Duodenal mucosa (tissue), 2 donors: ENCODE measurements at regions not wholly inside any gene's neighbourhood (a gene's known extent, or its start where the extent isn't known, plus 50 kb on each side); places are given as distances from the start of the nearest gene placed in this dataset.
"Not testable (repeated sequence)": the region's sequence is repeated elsewhere in the genome, so short reads cannot be mapped to it uniquely, and the experiment has no call there.

Source experiments
- H3K27ac ChIP-seq: one replicate; pipeline ENCODE4 v1.7.0; 2013; ENCODE audit warnings: low read depth, low read length
- H3K27me3 ChIP-seq, 2 donors: one replicate each; pipeline ENCODE4 v1.7.0; 2013; ENCODE audit warnings: low read length in 2 of 2, control low read depth in 1 of 2; ENCODE audit not compliant: insufficient read depth in 2 of 2, control insufficient read depth in 1 of 2
- H3K36me3 ChIP-seq, 2 donors: one replicate each; pipeline ENCODE4 v1.7.0; 2013; ENCODE audit warnings: low read length in 2 of 2, control low read depth in 1 of 2; ENCODE audit not compliant: insufficient read depth in 2 of 2, control insufficient read depth in 1 of 2
- H3K4me1 ChIP-seq, 2 donors: one replicate each; pipeline ENCODE4 v1.7.0; 2013; ENCODE audit warnings: low read length in 2 of 2, control low read depth in 1 of 2; ENCODE audit not compliant: insufficient read depth in 2 of 2, control insufficient read depth in 1 of 2
- H3K4me3 ChIP-seq, 2 donors: one replicate each; pipeline ENCODE4 v1.7.0; 2013; ENCODE audit warnings: low read length in 2 of 2, low read depth in 1 of 2
- H3K9ac ChIP-seq, 2 donors: one replicate each; pipeline ENCODE4 v1.7.0; 2013; ENCODE audit warnings: low read length in 2 of 2, low read depth in 1 of 2
- H3K9me3 ChIP-seq, 2 donors: one replicate each; pipeline ENCODE4 v1.7.0; 2013; ENCODE audit warnings: low read length in 2 of 2, control low read depth in 1 of 2; ENCODE audit not compliant: control insufficient read depth in 1 of 2

GRCh38 chr16:9159839-9160550 is 68.6 kb downstream of the HAPSTR1 start:
- H3K27me3 ChIP-seq: peaks cover 0 to 4% of the 10 kb centered on the region in 2 donors
- H3K27ac ChIP-seq: no peak overlapping the region
- no peak overlapping the region for H3K9ac ChIP-seq
- H3K9me3 ChIP-seq: no peaks in the 10 kb centered on the region
- no peaks in the 10 kb centered on the region for H3K4me1 ChIP-seq
- no peaks in the 10 kb centered on the region for H3K36me3 ChIP-seq
- H3K4me3 ChIP-seq: no peak overlapping the region

GRCh38 chr16:9160551-9160911 is 69.1 kb downstream of the HAPSTR1 start:
- no peak overlapping the region for H3K27ac ChIP-seq
- H3K4me3 ChIP-seq: no peak overlapping the region
- H3K27me3 ChIP-seq: peaks cover 0 to 4% of the 10 kb centered on the region in 2 donors
- H3K9me3 ChIP-seq: no peaks in the 10 kb centered on the region
- H3K36me3 ChIP-seq: no peaks in the 10 kb centered on the region
- H3K4me1 ChIP-seq: no peaks in the 10 kb centered on the region
- H3K9ac ChIP-seq: no peak overlapping the region

GRCh38 chr16:9165681-9166080 is 74.2 kb downstream of the HAPSTR1 start:
- Histone ChIP-seq H3K9ac (no peak overlapping the region), H3K9me3 (no peaks in the 10 kb centered on the region), H3K27ac (no peak overlapping the region), H3K4me1 (no peaks in the 10 kb centered on the region), H3K36me3 (no peaks in the 10 kb centered on the region), H3K27me3 (no peaks in the 10 kb centered on the region), H3K4me3 (no peak overlapping the region)

GRCh38 chr16:9166326-9166993 is 75.0 kb downstream of the HAPSTR1 start:
- H3K4me1 ChIP-seq, H3K27me3 ChIP-seq, H3K9me3 ChIP-seq, H3K27ac ChIP-seq, H3K4me3 ChIP-seq, H3K9ac ChIP-seq, H3K36me3 ChIP-seq: not testable (repeated sequence)

GRCh38 chr16:9169094-9169493 is 77.7 kb downstream of the HAPSTR1 start:
- Histone ChIP-seq H3K4me3 (no peak overlapping the region), H3K9ac (no peak overlapping the region), H3K9me3 (no peaks in the 10 kb centered on the region), H3K36me3 (no peaks in the 10 kb centered on the region), H3K4me1 (no peaks in the 10 kb centered on the region), H3K27ac (no peak overlapping the region), H3K27me3 (no peaks in the 10 kb centered on the region)

GRCh38 chr16:9170470-9170869 is 79.0 kb downstream of the HAPSTR1 start:
- no peaks in the 10 kb centered on the region for H3K27me3 ChIP-seq
- no peak overlapping the region for H3K27ac ChIP-seq
- no peak overlapping the region for H3K9ac ChIP-seq
- H3K9me3 ChIP-seq: no peaks in the 10 kb centered on the region
- no peaks in the 10 kb centered on the region for H3K36me3 ChIP-seq
- H3K4me3 ChIP-seq: no peak overlapping the region
- H3K4me1 ChIP-seq: no peaks in the 10 kb centered on the region

GRCh38 chr16:9176547-9177418 is 85.3 kb downstream of the HAPSTR1 start:
- no peak overlapping the region for H3K27ac ChIP-seq
- H3K4me3 ChIP-seq: no peak overlapping the region
- no peaks in the 10 kb centered on the region for H3K36me3 ChIP-seq
- no peaks in the 10 kb centered on the region for H3K4me1 ChIP-seq
- no peaks in the 10 kb centered on the region for H3K27me3 ChIP-seq
- H3K9ac ChIP-seq: no peak overlapping the region
- H3K9me3 ChIP-seq: no peaks in the 10 kb centered on the region

- H3K4me1 ChIP-seq: no peaks in the 10 kb centered on the region
- H3K9ac ChIP-seq: no peak overlapping the region
- no peaks in the 10 kb centered on the region for H3K27me3 ChIP-seq
- no peaks in the 10 kb centered on the region for H3K36me3 ChIP-seq
- H3K9me3 ChIP-seq: no peaks in the 10 kb centered on the region
- H3K4me3 ChIP-seq: no peak overlapping the region
- no peak overlapping the region for H3K27ac ChIP-seq
Measured at GRCh38 chr16:9177861-9178260, 86.4 kb downstream of the HAPSTR1 start.

- H3K4me3 ChIP-seq: no peak overlapping the region
- no peaks in the 10 kb centered on the region for H3K4me1 ChIP-seq
Measured at GRCh38 chr16:9183682-9184353, 92.4 kb downstream of the HAPSTR1 start.

GRCh38 chr16:9184354-9184690 is 92.9 kb downstream of the HAPSTR1 start:
- Histone ChIP-seq H3K27me3 (no peaks in the 10 kb centered on the region), H3K9ac (no peak overlapping the region), H3K9me3 (no peaks in the 10 kb centered on the region), H3K4me1 (no peaks in the 10 kb centered on the region), H3K36me3 (no peaks in the 10 kb centered on the region), H3K27ac (no peak overlapping the region), H3K4me3 (no peak overlapping the region)

More at GRCh38 chr16:9183682-9184353, 92.4 kb downstream of the HAPSTR1 start:
- no peak overlapping the region for H3K9ac ChIP-seq
- H3K27me3 ChIP-seq: no peaks in the 10 kb centered on the region
- no peaks in the 10 kb centered on the region for H3K9me3 ChIP-seq
- H3K27ac ChIP-seq: no peak overlapping the region
- no peaks in the 10 kb centered on the region for H3K36me3 ChIP-seq
